ENCODE measurements at regions not wholly inside any gene's neighbourhood (a gene's known extent, or its start where the extent isn't known, plus 50 kb on each side); places are given as distances from the start of the nearest gene placed in this dataset.

DNA sequence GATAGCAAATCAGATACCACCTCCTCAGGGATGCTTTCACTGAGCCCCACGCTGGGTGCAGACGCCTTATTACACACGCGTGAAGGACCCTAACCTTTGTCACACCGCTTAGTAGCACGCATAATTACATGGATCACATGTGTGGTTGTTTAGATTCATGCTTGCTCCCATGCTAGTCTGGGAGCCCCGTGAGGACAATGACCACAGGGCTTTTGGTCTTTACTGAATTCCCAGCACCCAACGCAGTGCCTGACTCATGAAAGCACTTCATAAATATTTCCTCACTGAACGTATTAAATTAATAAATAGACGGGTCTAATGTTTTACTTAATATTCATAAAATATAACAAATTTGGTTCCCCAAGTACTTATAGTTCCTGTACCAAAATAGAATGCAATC, 132.5 kb downstream of the ALDH8A1 start:
- no peak overlapping the region for H3K4me3 ChIP-seq
- no peaks in the 10 kb centered on the region for H3K36me3 ChIP-seq
- no peak for TF ChIP-seq POLR2A (IDR thresholded peaks at IDR 0.05)
- TF ChIP-seq POLR2AphosphoS5 (IDR thresholded peaks at IDR 0.05): no peak
- no peak for TF ChIP-seq EP300 (IDR thresholded peaks at IDR 0.05)
- TF ChIP-seq, protein P1, sequence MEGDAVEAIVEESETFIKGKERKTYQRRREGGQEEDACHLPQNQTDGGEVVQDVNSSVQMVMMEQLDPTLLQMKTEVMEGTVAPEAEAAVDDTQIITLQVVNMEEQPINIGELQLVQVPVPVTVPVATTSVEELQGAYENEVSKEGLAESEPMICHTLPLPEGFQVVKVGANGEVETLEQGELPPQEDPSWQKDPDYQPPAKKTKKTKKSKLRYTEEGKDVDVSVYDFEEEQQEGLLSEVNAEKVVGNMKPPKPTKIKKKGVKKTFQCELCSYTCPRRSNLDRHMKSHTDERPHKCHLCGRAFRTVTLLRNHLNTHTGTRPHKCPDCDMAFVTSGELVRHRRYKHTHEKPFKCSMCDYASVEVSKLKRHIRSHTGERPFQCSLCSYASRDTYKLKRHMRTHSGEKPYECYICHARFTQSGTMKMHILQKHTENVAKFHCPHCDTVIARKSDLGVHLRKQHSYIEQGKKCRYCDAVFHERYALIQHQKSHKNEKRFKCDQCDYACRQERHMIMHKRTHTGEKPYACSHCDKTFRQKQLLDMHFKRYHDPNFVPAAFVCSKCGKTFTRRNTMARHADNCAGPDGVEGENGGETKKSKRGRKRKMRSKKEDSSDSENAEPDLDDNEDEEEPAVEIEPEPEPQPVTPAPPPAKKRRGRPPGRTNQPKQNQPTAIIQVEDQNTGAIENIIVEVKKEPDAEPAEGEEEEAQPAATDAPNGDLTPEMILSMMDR (IDR thresholded peaks at IDR 0.05): no peak
- peaks cover 15% of the 10 kb centered on the region for H3K4me1 ChIP-seq
- no peak overlapping the region for H3K27ac ChIP-seq
- no peak for DNase-seq (ENCODE audit: low spot score in 2 of 2)
- no peaks in the 10 kb centered on the region for H3K27me3 ChIP-seq
- H3K9me3 ChIP-seq: no peaks in the 10 kb centered on the region
- 98% methylated on average over 10 of the region's 10 CpGs for WGBS

DNA sequence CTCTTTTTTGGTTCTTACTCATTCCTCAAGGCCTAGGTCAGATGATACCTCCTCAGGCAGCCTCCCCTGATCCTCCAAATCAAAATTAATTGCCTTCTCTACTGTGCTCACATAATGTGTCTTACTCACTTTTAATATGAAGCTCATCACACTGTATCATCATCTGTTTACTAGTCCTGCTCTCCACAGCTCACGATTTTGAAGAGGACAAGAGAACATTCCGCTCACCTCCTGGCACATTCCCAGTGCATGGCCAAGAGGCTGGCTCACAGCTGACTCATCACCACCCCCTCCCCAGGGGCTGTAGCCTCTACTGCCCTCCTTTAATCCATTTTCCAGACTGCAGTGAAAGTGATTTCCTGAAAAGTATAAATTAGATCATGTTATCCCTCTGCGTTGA, 133.1 kb downstream of the ALDH8A1 start:
- peaks cover 8% of the 10 kb centered on the region for H3K4me1 ChIP-seq
- no peaks in the 10 kb centered on the region for H3K27me3 ChIP-seq
- no peak for TF ChIP-seq POLR2AphosphoS5 (IDR thresholded peaks at IDR 0.05)
- no peak for TF ChIP-seq EP300 (IDR thresholded peaks at IDR 0.05)
- TF ChIP-seq POLR2A (IDR thresholded peaks at IDR 0.05): no peak
- TF ChIP-seq, protein P1 (IDR thresholded peaks at IDR 0.05): no peak
- 81% methylated on average over 3 of the region's 3 CpGs for WGBS
- H3K9me3 ChIP-seq: no peaks in the 10 kb centered on the region
- no peaks in the 10 kb centered on the region for H3K36me3 ChIP-seq
- DNase-seq (ENCODE audit: low spot score in 2 of 2): no peak
- no peak overlapping the region for H3K27ac ChIP-seq
- H3K4me3 ChIP-seq: no peak overlapping the region

DNA sequence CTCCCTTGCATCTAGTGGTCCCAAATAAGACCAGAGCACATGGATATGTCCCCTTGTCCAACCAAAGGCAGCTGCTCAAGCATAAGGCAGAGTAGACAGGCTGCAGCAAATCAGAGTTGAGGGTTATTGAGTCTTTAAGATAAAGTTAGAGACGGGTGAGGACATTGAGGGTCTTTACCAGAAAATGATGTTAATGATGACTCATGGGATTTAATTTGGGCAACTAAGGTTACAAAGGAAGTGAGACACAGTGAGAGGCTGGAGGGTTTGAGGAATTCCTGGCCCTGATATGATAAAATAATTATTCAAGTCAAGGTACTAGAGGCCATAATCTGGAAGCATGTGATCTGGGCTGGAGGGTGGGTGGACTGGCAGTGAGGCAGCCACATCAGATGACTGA, 133.6 kb downstream of the ALDH8A1 start:
- Histone ChIP-seq H3K9me3 (no peaks in the 10 kb centered on the region), H3K27me3 (no peaks in the 10 kb centered on the region), H3K27ac (no peak overlapping the region), H3K4me3 (no peak overlapping the region), H3K36me3 (no peaks in the 10 kb centered on the region), H3K4me1 (peaks cover 4% of the 10 kb centered on the region)
- DNase-seq (ENCODE audit: low spot score in 2 of 2): no peak
- TF ChIP-seq, protein P1 (IDR thresholded peaks at IDR 0.05): no peak
- no peak for TF ChIP-seq POLR2AphosphoS5 (IDR thresholded peaks at IDR 0.05)
- no peak for TF ChIP-seq EP300 (IDR thresholded peaks at IDR 0.05)
- no peak for TF ChIP-seq POLR2A (IDR thresholded peaks at IDR 0.05)
- WGBS: 47% methylated on average over 1 of the region's 1 CpG

DNA sequence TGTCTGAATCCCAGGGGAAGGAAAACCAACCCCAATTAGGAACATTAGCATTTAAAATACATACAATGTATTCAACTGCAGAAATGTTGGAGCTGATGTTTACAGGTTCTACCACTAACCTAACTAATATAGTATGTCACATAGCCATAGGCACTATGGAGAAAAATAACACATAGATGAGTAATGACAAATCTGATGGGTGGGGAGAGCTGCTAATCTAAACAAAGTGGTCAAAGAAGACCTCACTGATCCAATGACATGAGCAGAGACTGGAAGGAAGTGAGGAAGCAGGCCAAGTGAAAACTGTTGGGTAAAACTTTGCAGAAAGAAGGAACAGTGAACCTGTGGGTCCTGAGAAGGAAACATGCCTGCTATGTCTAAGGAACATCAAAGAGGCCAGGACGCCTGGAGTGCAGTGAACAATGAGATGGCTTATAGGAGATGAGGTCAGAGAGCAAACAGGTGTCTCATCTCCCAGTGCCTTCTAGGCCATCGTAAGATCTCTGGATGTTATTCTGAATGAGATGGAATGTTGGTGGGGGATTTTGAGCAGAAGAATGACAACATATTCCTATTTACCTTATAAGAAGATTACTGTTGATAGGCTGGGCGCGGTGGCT, 135.7 kb downstream of the ALDH8A1 start:
- H3K27ac ChIP-seq: no peak overlapping the region
- DNase-seq (ENCODE audit: low spot score in 2 of 2): no peak
- TF ChIP-seq EP300 (IDR thresholded peaks at IDR 0.05): no peak
- TF ChIP-seq POLR2AphosphoS5 (IDR thresholded peaks at IDR 0.05): no peak
- TF ChIP-seq, protein P1 (IDR thresholded peaks at IDR 0.05): no peak
- no peak for TF ChIP-seq POLR2A (IDR thresholded peaks at IDR 0.05)
- H3K27me3 ChIP-seq: no peaks in the 10 kb centered on the region
- no peaks in the 10 kb centered on the region for H3K9me3 ChIP-seq
- no peaks in the 10 kb centered on the region for H3K36me3 ChIP-seq
- no peaks in the 10 kb centered on the region for H3K4me1 ChIP-seq
- 94% methylated on average over 4 of the region's 4 CpGs for WGBS
- no peak overlapping the region for H3K4me3 ChIP-seq

DNA sequence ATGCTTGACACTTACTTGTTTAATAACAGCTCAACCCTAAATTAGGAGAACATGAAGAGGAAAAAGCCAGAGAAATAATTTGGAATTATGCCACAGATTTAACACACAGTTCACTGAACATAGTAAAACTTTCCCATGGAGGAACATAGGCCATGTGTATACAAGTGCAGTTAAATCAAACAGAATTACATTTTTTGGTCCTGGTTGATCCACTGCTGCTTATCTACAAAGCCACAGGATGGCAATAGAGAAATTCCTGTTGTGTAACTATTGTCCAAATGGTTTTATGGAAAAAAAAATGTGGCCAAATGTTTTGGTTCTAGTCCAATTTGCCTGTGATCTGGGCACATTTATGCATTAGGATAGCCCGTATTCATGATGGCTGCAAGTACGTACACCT, 136.8 kb downstream of the ALDH8A1 start:
- no peak for DNase-seq (ENCODE audit: low spot score in 2 of 2)
- TF ChIP-seq POLR2A (IDR thresholded peaks at IDR 0.05) (no peak), POLR2AphosphoS5 (IDR thresholded peaks at IDR 0.05) (no peak), EP300 (IDR thresholded peaks at IDR 0.05) (no peak)
- TF ChIP-seq, protein P1 (IDR thresholded peaks at IDR 0.05): no peak
- no peaks in the 10 kb centered on the region for H3K36me3 ChIP-seq
- H3K27me3 ChIP-seq: no peaks in the 10 kb centered on the region
- H3K4me3 ChIP-seq: no peak overlapping the region
- H3K4me1 ChIP-seq: no peaks in the 10 kb centered on the region
- no peak overlapping the region for H3K27ac ChIP-seq
- 88% methylated on average over 2 of the region's 2 CpGs for WGBS
- H3K9me3 ChIP-seq: no peaks in the 10 kb centered on the region

Measured in suprapubic skin (tissue), 4 donors.